Smooth muscle cell (in vitro differentiated cells): ENCODE measurements at regions not wholly inside any gene's neighbourhood (a gene's known extent, or its start where the extent isn't known, plus 50 kb on each side); places are given as distances from the start of the nearest gene placed in this dataset.

ENCODE experiments used
- DNase-seq: peaks from one replicate; lab custom pipeline; 2025; ENCODE audit not compliant: unreplicated experiment; lab: John Stamatoyannopoulos, UW
- H2AFZ ChIP-seq: fragments of 200-600 bp; sonication (generic); 2 replicates; pipeline ENCODE4 v1.6.0; 2016; ENCODE audit warnings: antibody characterized with exemption, low read depth, mild to moderate bottlenecking
- H3F3A ChIP-seq: fragments of 200-600 bp; sonication (generic); 2 replicates; pipeline ENCODE4 v1.6.0; 2017; ENCODE audit warnings: antibody characterized with exemption, low read depth
- H3K27ac ChIP-seq: fragments of 200-600 bp; sonication (generic); 2 replicates; pipeline ENCODE4 v1.5.1; 2016; ENCODE audit warnings: low read depth, mild to moderate bottlenecking
- H3K27me3 ChIP-seq: fragments of 200-600 bp; sonication (generic); 2 replicates; pipeline ENCODE4 v1.6.1; 2016; ENCODE audit warnings: low read depth, mild to moderate bottlenecking
- H3K36me3 ChIP-seq: fragments of 200-600 bp; sonication (generic); 2 replicates; pipeline ENCODE4 v1.5.1; 2016; ENCODE audit warnings: low read depth
- H3K4me1 ChIP-seq: fragments of 200-600 bp; sonication (generic); 2 replicates; pipeline ENCODE4 v1.5.1; 2016; ENCODE audit warnings: low read depth
- H3K4me2 ChIP-seq: fragments of 200-600 bp; sonication (generic); 2 replicates; pipeline ENCODE4 v1.6.0; 2016; ENCODE audit warnings: mild to moderate bottlenecking
- H3K4me3 ChIP-seq: fragments of 200-600 bp; sonication (generic); 2 replicates; pipeline ENCODE4 v1.5.1; 2016; ENCODE audit warnings: mild to moderate bottlenecking
- H3K79me2 ChIP-seq: fragments of 200-600 bp; sonication (generic); 2 replicates; pipeline ENCODE4 v1.6.0; 2016; ENCODE audit warnings: low read depth, mild to moderate bottlenecking
- H3K9ac ChIP-seq: fragments of 200-600 bp; sonication (generic); 2 replicates; pipeline ENCODE4 v1.6.0; 2016; ENCODE audit warnings: low read depth
- H3K9me3 ChIP-seq: fragments of 200-600 bp; sonication (generic); replicated peaks from 2 replicates; pipeline ENCODE4 v1.5.1; 2016; ENCODE audit warnings: low read depth
- H4K20me1 ChIP-seq: fragments of 200-600 bp; sonication (generic); 2 replicates; pipeline ENCODE4 v1.6.0; 2016; ENCODE audit warnings: low read depth
- CTCF ChIP-seq: fragments of 200-600 bp; sonication (generic); IDR thresholded peaks from 2 replicates; pipeline ENCODE4 v1.5.1; 2017; ENCODE audit warnings: borderline replicate concordance, mild to moderate bottlenecking, antibody characterized with exemption; ENCODE audit not compliant: insufficient read depth, poor library complexity, severe bottlenecking
- WGBS: methylation state at CpG from one replicate; pipeline ENCODE4 v1.1.7; 2016; ENCODE audit warnings: low lambda C conversion rate; 5-methylcytosine and 5-hydroxymethylcytosine counted together

GRCh38 chr2:239734436-239735005 lies 290.6 kb downstream of the NDUFA10 start:
- WGBS: 73% methylated on average over 8 of the region's 8 CpGs
- Histone ChIP-seq H3K4me3 (no peak overlapping the region), H3K27ac (no peak overlapping the region), H3F3A (no peaks in the 10 kb centered on the region), H3K4me2 (no peak overlapping the region), H4K20me1 (no peaks in the 10 kb centered on the region), H3K27me3 (peaks cover 3% of the 10 kb centered on the region), H3K9ac (no peak overlapping the region), H3K79me2 (no peaks in the 10 kb centered on the region), H3K9me3 (no peaks in the 10 kb centered on the region), H3K4me1 (no peaks in the 10 kb centered on the region), H3K36me3 (no peaks in the 10 kb centered on the region), H2AFZ (no peak overlapping the region)
- no peak for TF ChIP-seq CTCF
- DNase-seq: no peak

GRCh38 chr2:239732666-239733010 lies 292.5 kb downstream of the NDUFA10 start:
- no peaks in the 10 kb centered on the region for H3K9me3 ChIP-seq
- H3K27ac ChIP-seq: no peak overlapping the region
- no peak overlapping the region for H3K9ac ChIP-seq
- no peaks in the 10 kb centered on the region for H3K79me2 ChIP-seq
- H3K36me3 ChIP-seq: no peaks in the 10 kb centered on the region
- H3F3A ChIP-seq: no peaks in the 10 kb centered on the region
- 66% methylated on average over 6 of the region's 6 CpGs for WGBS
- no peak overlapping the region for H3K4me3 ChIP-seq
- no peak overlapping the region for H2AFZ ChIP-seq
- no peak for TF ChIP-seq CTCF
- H3K27me3 ChIP-seq: no peaks in the 10 kb centered on the region
- H3K4me2 ChIP-seq: no peak overlapping the region
- H3K4me1 ChIP-seq: no peaks in the 10 kb centered on the region
- DNase-seq: no peak
- no peaks in the 10 kb centered on the region for H4K20me1 ChIP-seq

GRCh38 chr2:239731998-239732665 lies 293.0 kb downstream of the NDUFA10 start:
- H3K36me3 ChIP-seq: no peaks in the 10 kb centered on the region
- no peaks in the 10 kb centered on the region for H3K79me2 ChIP-seq
- H3K4me3 ChIP-seq: no peak overlapping the region
- no peak overlapping the region for H3K4me2 ChIP-seq
- H3K27ac ChIP-seq: no peak overlapping the region
- H4K20me1 ChIP-seq: no peaks in the 10 kb centered on the region
- H3K9ac ChIP-seq: no peak overlapping the region
- no peaks in the 10 kb centered on the region for H3K9me3 ChIP-seq
- no peak overlapping the region for H2AFZ ChIP-seq
- H3K4me1 ChIP-seq: no peaks in the 10 kb centered on the region
- no peak for TF ChIP-seq CTCF
- H3F3A ChIP-seq: no peaks in the 10 kb centered on the region
- WGBS: 93% methylated on average over 6 of the region's 6 CpGs
- no peak for DNase-seq
- no peaks in the 10 kb centered on the region for H3K27me3 ChIP-seq

DNA sequence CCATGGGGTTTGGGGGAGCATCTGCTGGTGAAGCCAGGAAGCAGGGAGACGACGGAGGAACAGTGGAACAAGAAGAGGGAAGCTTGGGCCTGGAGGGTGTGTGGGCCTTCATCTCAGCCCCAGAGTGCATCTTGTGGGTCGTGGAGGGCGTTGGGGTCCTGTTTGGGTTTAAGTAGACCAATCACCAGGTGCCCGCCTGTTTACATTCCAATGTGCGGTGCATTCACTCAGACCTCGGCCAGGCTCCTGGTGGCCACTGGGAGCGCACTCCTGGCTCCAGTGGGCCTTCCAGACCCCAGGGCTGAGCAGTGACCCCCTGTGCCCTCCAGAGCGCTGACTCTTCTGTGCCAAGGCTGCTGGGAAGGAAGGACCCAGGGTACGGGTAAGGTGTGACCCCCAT lies 293.7 kb downstream of the NDUFA10 start:
- no peak overlapping the region for H2AFZ ChIP-seq

More for the DNA sequence above, 293.7 kb downstream of the NDUFA10 start:
- Histone ChIP-seq H3F3A (no peaks in the 10 kb centered on the region), H4K20me1 (no peaks in the 10 kb centered on the region), H3K27me3 (no peaks in the 10 kb centered on the region), H3K79me2 (no peaks in the 10 kb centered on the region), H3K9ac (no peak overlapping the region), H3K36me3 (no peaks in the 10 kb centered on the region), H3K27ac (no peak overlapping the region), H3K9me3 (no peaks in the 10 kb centered on the region), H3K4me1 (no peaks in the 10 kb centered on the region), H3K4me2 (no peak overlapping the region), H3K4me3 (no peak overlapping the region)
- WGBS: 85% methylated on average over 10 of the region's 10 CpGs
- TF ChIP-seq CTCF: no peak
- no peak for DNase-seq
